Liver (tissue), 8 donors: ENCODE measurements at regions not wholly inside any gene's neighbourhood (a gene's known extent, or its start where the extent isn't known, plus 50 kb on each side); places are given as distances from the start of the nearest gene placed in this dataset.

Source experiments
- DNase-seq: peaks from one replicate; pipeline ENCODE4 v3.0.0-alpha.2; 2017; ENCODE audit warnings: low spot score
- H3K27ac ChIP-seq, 2 donors: one replicate each; pipeline ENCODE4 v1.7.0; 2013; ENCODE audit warnings: inconsistent platforms in 2 of 2, low read length in 2 of 2, control low read depth in 1 of 2, low read depth in 1 of 2, mild to moderate bottlenecking in 1 of 2
- H3K27me3 ChIP-seq, 4 donors: one replicate each; pipeline versions ENCODE4 v1.6.1 to v1.7.0; 2013; ENCODE audit warnings: low read length in 3 of 4, inconsistent platforms in 1 of 4, mild to moderate bottlenecking in 1 of 4, moderate library complexity in 1 of 4; ENCODE audit not compliant: control insufficient read depth in 4 of 4, insufficient read depth in 4 of 4
- H3K36me3 ChIP-seq, 4 donors: one replicate each; pipeline versions ENCODE4 v1.6.1 to v1.7.0; 2013; ENCODE audit warnings: low read length in 3 of 4, mild to moderate bottlenecking in 3 of 4, low read depth in 1 of 4, moderate library complexity in 1 of 4; ENCODE audit not compliant: control insufficient read depth in 4 of 4, insufficient read depth in 3 of 4
- H3K4me1 ChIP-seq, 4 donors: one replicate each; pipeline versions ENCODE4 v1.6.1 to v1.7.0; 2013; ENCODE audit warnings: low read length in 3 of 4, mild to moderate bottlenecking in 3 of 4, moderate library complexity in 1 of 4; ENCODE audit not compliant: control insufficient read depth in 4 of 4, insufficient read depth in 4 of 4
- H3K4me3 ChIP-seq, 3 donors: one replicate each; pipeline versions ENCODE4 v1.6.1 to v1.7.0; 2013; ENCODE audit warnings: low read length in 3 of 3, control low read depth in 1 of 3, low read depth in 1 of 3, mild to moderate bottlenecking in 1 of 3
- H3K9ac ChIP-seq, 2 donors: one replicate each; pipeline ENCODE4 v1.7.0; 2013; ENCODE audit warnings: low read length in 2 of 2, mild to moderate bottlenecking in 2 of 2, moderate library complexity in 2 of 2, control low read depth in 1 of 2, low read depth in 1 of 2
- H3K9me3 ChIP-seq, 4 donors: one replicate each; pipeline versions ENCODE4 v1.6.1 to v1.7.0; 2013; ENCODE audit warnings: low read length in 3 of 4; ENCODE audit not compliant: control insufficient read depth in 4 of 4
- EGR1 ChIP-seq, 2 donors: IDR thresholded peaks; 2 replicates each; pipeline ENCODE4 v1.6.1; 2016 to 2018; ENCODE audit warnings: antibody characterized with exemption in 2 of 2, low read depth in 2 of 2
- HNF4A ChIP-seq, 2 donors: conservative IDR thresholded peaks; 2 replicates each; pipeline ENCODE4 v1.6.1; 2016; ENCODE audit warnings: antibody characterized with exemption in 2 of 2, mild to moderate bottlenecking in 2 of 2
- HNF4G ChIP-seq: IDR thresholded peaks from 2 replicates; pipeline ENCODE4 v1.6.1; 2016; ENCODE audit warnings: antibody characterized with exemption
- JUND ChIP-seq, 2 donors: IDR thresholded peaks; 2 replicates each; pipeline ENCODE4 v1.6.1; 2016; ENCODE audit warnings: antibody characterized with exemption in 2 of 2
- MAX ChIP-seq: IDR thresholded peaks from 2 replicates; pipeline ENCODE4 v1.6.1; 2016; ENCODE audit warnings: antibody characterized with exemption
- NR2F2 ChIP-seq: IDR thresholded peaks from 2 replicates; pipeline ENCODE4 v1.6.1; 2016; ENCODE audit warnings: antibody characterized with exemption
- RAD21 ChIP-seq, 2 donors: IDR thresholded peaks; 2 replicates each; pipeline ENCODE4 v1.6.1; 2016; ENCODE audit warnings: antibody characterized with exemption in 2 of 2, mild to moderate bottlenecking in 2 of 2
- REST ChIP-seq: IDR thresholded peaks from 2 replicates; pipeline ENCODE4 v1.6.1; 2016; ENCODE audit warnings: antibody characterized with exemption, mild to moderate bottlenecking
- RXRA ChIP-seq, 2 donors: IDR thresholded peaks; 2 replicates each; pipeline ENCODE4 v1.6.1; 2017 to 2018; ENCODE audit warnings: antibody characterized with exemption in 2 of 2, mild to moderate bottlenecking in 1 of 2
- SP1 ChIP-seq: IDR thresholded peaks from 2 replicates; pipeline ENCODE4 v1.6.1; 2018; ENCODE audit warnings: antibody characterized with exemption, mild to moderate bottlenecking
- TAF1 ChIP-seq: conservative IDR thresholded peaks from 2 replicates; pipeline ENCODE4 v1.6.1; 2016; ENCODE audit warnings: antibody characterized with exemption, mild to moderate bottlenecking
- YY1 ChIP-seq: IDR thresholded peaks from 2 replicates; pipeline ENCODE4 v1.6.1; 2016; ENCODE audit warnings: antibody characterized with exemption, mild to moderate bottlenecking
- ZBTB33 ChIP-seq: IDR thresholded peaks from 2 replicates; pipeline ENCODE4 v1.6.1; 2016; ENCODE audit warnings: antibody characterized with exemption
- WGBS: extraction: QIAGEN DNeasy Blood & Tissue Kit; methylation state at CpG from one replicate; pipeline ENCODE4 v1.1.7; 2013; 5-methylcytosine and 5-hydroxymethylcytosine counted together
- TF ChIP-seq, protein P1 (sequence below): IDR thresholded peaks from 2 replicates; pipeline ENCODE4 v1.6.1; 2016; ENCODE audit warnings: antibody characterized with exemption
- TF ChIP-seq, protein P2 (sequence below): fragments of 150-350 bp; IDR thresholded peaks from 2 replicates; pipeline ENCODE4 v1.5.1; 2017; ENCODE audit warnings: improper control_type of control experiment, low read depth, low read length; ENCODE audit not compliant: missing input control
- donor health status: healthy.
- donor health status: healthy.
- donor health status: healthy.
- donor health status: healthy.
- donor health status: healthy.

GRCh38 chr10:83863283-83863966, 275.9 kb upstream of the GHITM start:
- 49% methylated on average over 7 of the region's 7 CpGs for WGBS
- no peak for DNase-seq
- Histone ChIP-seq H3K27me3 (no peaks in the 10 kb centered on the region), H3K9me3 (no peaks in the 10 kb centered on the region), H3K4me1 (peaks cover 0 to 6% (median 4%) of the 10 kb centered on the region in 4 donors), H3K36me3 (no peaks in the 10 kb centered on the region), H3K9ac (no peak overlapping the region), H3K4me3 (no peak overlapping the region), H3K27ac (no peak overlapping the region)
- TF ChIP-seq JUND (IDR thresholded peaks at IDR 0.05) = peak in 1 of 2 donors; percentile 54
- TF ChIP-seq RXRA (IDR thresholded peaks at IDR 0.05) = peak in 1 of 2 donors; percentile 74
- TF ChIP-seq HNF4G = peak; percentile 67
- TF ChIP-seq MAX = no peak
- TF ChIP-seq YY1 = peak; percentile 77
- peak; percentile 60 for TF ChIP-seq SP1
- peak in 1 of 2 donors; percentile 28 for TF ChIP-seq RAD21 (IDR thresholded peaks at IDR 0.05)
- peak in 1 of 2 donors; percentile 29 for TF ChIP-seq EGR1 (IDR thresholded peaks at IDR 0.05; ENCODE audit: low read depth in 2 of 2)
- TF ChIP-seq, protein P1, sequence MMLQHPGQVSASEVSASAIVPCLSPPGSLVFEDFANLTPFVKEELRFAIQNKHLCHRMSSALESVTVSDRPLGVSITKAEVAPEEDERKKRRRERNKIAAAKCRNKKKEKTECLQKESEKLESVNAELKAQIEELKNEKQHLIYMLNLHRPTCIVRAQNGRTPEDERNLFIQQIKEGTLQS = no peak
- TF ChIP-seq HNF4A (conservative IDR thresholded peaks at IDR 0.05) = peak; percentile 87 to 97
- TF ChIP-seq TAF1 = no peak
- TF ChIP-seq REST = peak; percentile 51
- peak; percentile 36 for TF ChIP-seq ZBTB33

DNA sequence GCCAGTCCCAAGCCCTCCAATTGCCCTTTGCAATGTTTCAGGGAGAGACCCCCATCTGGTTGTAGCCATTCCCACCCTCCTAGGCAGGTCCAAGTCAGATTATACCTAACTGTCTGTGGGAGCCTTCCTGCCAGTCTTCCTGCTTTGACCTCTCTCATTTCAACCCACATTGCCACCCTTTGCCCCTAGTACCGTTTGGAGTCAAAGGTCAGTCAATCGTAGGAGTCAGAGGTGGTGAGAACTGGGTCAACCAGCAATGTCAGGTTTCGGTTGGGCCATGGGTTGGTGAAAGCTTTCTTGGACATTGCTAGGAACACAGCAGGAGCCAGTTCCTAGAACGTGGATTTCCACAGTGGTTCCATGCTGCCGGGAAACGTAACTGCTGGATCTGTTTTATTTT, 269.4 kb upstream of the GHITM start:
- WGBS = 64% methylated on average over 6 of the region's 6 CpGs
- Histone ChIP-seq H3K9ac (no peak overlapping the region), H3K9me3 (no peaks in the 10 kb centered on the region), H3K4me3 (no peak overlapping the region), H3K36me3 (no peaks in the 10 kb centered on the region), H3K27me3 (no peaks in the 10 kb centered on the region), H3K27ac (no peak overlapping the region), H3K4me1 (peaks cover 0 to 3% (median 0%) of the 10 kb centered on the region in 4 donors)
- TF ChIP-seq, protein P2, sequence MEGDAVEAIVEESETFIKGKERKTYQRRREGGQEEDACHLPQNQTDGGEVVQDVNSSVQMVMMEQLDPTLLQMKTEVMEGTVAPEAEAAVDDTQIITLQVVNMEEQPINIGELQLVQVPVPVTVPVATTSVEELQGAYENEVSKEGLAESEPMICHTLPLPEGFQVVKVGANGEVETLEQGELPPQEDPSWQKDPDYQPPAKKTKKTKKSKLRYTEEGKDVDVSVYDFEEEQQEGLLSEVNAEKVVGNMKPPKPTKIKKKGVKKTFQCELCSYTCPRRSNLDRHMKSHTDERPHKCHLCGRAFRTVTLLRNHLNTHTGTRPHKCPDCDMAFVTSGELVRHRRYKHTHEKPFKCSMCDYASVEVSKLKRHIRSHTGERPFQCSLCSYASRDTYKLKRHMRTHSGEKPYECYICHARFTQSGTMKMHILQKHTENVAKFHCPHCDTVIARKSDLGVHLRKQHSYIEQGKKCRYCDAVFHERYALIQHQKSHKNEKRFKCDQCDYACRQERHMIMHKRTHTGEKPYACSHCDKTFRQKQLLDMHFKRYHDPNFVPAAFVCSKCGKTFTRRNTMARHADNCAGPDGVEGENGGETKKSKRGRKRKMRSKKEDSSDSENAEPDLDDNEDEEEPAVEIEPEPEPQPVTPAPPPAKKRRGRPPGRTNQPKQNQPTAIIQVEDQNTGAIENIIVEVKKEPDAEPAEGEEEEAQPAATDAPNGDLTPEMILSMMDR = no peak
- TF ChIP-seq SP1 (no peak), HNF4A (conservative IDR thresholded peaks at IDR 0.05) (peak; percentile 78 to 84), NR2F2 (peak; percentile 25), RXRA (IDR thresholded peaks at IDR 0.05) (peak; percentile 60 to 62), HNF4G (peak; percentile 60)
- DNase-seq = no peak
